ENCODE measurements at regions not wholly inside any gene's neighbourhood (a gene's known extent, or its start where the extent isn't known, plus 50 kb on each side); places are given as distances from the start of the nearest gene placed in this dataset.

DNA sequence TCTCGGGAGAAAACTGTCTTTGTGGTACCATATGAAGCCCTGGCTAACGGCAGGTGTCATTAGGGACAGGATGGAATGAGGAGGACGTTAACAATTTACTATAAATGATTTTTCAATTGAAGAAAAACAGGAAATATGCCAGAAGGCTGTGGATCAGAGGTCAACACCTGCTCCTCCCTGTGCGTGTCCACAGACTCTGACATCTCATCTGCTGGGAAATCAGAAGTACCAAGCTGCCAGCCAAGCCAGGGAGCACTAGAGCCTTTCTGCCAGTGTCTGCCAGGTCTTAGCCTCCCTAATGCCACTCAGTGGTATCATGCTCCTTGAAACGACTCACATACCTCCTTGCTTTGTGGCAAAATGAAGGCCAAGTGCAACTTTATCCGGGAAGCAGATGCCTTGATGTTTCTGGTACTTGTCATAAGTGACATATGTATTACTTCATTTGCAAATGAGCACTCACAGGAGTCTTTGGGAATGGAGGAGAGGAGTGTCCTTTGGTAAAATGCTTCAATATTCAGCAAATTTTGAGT is 541.1 kb downstream of the SATB2 start:
- intact Hi-C loops (cut with DNase I) = no loop called here
- TF ChIP-seq POLR2A (IDR thresholded peaks at IDR 0.05) = no peak
- TF ChIP-seq, protein P1, sequence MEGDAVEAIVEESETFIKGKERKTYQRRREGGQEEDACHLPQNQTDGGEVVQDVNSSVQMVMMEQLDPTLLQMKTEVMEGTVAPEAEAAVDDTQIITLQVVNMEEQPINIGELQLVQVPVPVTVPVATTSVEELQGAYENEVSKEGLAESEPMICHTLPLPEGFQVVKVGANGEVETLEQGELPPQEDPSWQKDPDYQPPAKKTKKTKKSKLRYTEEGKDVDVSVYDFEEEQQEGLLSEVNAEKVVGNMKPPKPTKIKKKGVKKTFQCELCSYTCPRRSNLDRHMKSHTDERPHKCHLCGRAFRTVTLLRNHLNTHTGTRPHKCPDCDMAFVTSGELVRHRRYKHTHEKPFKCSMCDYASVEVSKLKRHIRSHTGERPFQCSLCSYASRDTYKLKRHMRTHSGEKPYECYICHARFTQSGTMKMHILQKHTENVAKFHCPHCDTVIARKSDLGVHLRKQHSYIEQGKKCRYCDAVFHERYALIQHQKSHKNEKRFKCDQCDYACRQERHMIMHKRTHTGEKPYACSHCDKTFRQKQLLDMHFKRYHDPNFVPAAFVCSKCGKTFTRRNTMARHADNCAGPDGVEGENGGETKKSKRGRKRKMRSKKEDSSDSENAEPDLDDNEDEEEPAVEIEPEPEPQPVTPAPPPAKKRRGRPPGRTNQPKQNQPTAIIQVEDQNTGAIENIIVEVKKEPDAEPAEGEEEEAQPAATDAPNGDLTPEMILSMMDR (IDR thresholded peaks at IDR 0.05) = no peak
- no peak for DNase-seq
- Histone ChIP-seq H3K9me3 (no peaks in the 10 kb centered on the region), H3K27me3 (no peaks in the 10 kb centered on the region), H3K36me3 (no peaks in the 10 kb centered on the region), H3K4me1 (no peaks in the 10 kb centered on the region), H3K4me3 (no peak overlapping the region), H3K27ac (no peak overlapping the region)
- WGBS (ENCODE audit: insufficient coverage, low coverage, low lambda C conversion rate, missing lambda C conversion rate) = 25% methylated on average over 6 of the region's 6 CpGs
- no peak for ATAC-seq

DNA sequence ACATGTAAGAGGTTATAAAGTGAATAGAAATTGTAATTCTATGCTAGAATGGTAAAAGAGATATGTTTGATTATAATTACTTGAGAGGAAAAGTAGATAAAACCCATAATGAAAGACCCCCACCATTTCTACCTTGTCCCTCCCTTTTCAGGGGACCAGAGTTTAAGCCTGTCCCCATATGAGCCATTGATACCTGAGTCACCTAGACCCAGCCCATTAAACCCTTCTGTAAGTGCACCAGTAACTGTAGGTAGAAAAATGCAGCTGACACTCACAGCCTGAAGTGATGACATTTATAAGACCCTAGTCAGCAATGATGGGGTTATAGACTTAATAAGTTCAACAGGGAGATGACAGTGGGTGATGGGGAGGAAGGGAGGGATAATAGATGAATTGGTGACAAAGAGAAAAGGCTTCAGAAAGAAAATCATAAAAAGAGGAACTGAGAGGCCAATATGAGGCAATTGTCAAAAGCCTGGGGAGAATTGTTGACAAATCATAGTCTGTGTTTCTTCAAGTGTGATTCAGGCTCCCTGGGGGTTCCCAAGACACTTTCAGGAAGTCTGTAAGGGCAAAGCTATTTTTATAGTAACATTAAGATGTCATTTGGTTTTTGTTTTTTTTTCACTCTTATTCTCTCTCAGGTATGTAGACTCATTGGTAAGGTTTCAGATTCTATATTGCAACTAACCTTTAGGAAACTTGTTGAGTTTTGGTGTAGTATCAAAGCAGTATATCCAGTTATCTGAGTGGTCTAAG is 544.2 kb downstream of the SATB2 start:
- H3K27ac ChIP-seq = no peak overlapping the region
- no peaks in the 10 kb centered on the region for H3K9me3 ChIP-seq
- no peak overlapping the region for H3K4me3 ChIP-seq
- no peaks in the 10 kb centered on the region for H3K27me3 ChIP-seq
- H3K36me3 ChIP-seq = no peaks in the 10 kb centered on the region
- TF ChIP-seq, protein P1 (IDR thresholded peaks at IDR 0.05) = no peak
- TF ChIP-seq POLR2A (IDR thresholded peaks at IDR 0.05) = no peak
- no peak for ATAC-seq
- H3K4me1 ChIP-seq = no peaks in the 10 kb centered on the region
- intact Hi-C loops (cut with DNase I) = no loop called here
- DNase-seq = no peak

DNA sequence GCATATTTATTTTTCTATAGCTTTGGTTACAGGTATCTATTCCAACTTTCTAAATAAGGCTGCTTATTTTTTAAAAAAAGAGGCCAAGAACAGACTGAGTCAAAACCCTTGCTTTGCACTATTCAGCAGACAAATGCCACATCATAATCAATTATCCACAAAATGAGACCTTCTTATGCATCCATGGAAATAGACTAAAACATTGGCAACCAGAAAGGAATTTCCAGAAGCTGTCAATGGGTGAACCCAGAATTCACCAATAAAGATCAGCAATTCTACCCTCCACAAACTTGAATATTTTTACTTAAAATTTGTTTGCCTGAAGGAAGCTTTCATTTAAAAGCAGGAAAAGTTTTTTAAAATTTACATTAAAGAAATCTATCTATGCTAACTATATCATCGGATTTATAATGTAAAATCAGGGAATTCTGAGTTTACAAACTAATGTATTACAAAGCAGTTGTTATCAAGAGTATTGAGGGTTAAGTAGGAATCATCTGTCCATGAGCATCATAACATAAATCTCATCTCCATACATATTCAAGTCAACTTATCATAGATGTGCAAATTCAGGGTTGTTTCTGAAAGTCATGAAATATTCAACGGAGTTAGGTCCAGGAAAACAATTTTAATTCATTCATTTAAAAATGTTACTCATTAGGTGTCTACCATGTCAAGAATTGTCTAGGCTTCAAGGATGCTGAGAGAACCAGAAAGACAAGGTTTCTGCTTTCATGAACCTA is 548.0 kb downstream of the SATB2 start:
- WGBS (ENCODE audit: insufficient coverage, low coverage, low lambda C conversion rate, missing lambda C conversion rate) = 45% methylated on average over 2 of the region's 2 CpGs

DNA sequence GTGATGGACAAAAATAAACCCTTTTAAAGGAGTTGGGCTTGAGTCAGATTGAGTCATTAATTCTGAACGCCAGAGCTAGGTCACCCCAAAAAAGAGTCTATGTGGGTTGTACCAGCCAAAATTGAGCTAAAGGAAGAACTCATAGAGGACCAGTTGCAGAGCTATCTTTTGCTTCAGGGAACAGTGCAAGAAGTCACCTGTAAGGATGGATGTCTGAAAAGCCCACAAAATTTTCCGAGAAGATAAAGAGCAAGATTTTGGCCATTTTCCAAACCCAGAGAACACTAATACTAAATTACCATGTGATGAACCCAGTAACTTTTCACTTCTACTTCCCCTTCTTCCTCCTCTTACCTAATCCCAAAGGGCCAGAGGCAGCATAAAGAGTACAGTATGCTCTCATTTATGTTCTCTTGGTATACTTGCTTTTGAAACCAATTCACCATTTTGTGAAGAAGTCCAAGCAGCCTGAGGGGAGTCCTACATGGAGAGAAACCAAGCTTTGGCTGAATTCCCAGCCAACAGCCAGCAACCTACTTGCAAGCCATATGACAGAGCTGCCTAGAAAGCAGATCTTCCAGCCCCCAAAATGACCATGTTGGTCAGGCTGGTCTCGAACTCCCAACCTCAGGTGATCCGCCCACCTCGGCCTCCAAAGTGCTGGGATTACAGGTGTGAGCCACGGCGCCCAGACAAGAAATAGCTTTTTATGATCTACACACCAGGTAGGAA is 551.7 kb downstream of the SATB2 start:
- intact Hi-C loops (cut with DNase I) = no loop called here
- 41% methylated on average over 6 of the region's 7 CpGs for WGBS (ENCODE audit: insufficient coverage, low coverage, low lambda C conversion rate, missing lambda C conversion rate)
- H3K9me3 ChIP-seq = no peaks in the 10 kb centered on the region
- no peak for TF ChIP-seq POLR2A (IDR thresholded peaks at IDR 0.05)
- TF ChIP-seq, protein P1 (IDR thresholded peaks at IDR 0.05) = no peak
- H3K4me3 ChIP-seq = no peak overlapping the region
- no peak overlapping the region for H3K27ac ChIP-seq
- H3K4me1 ChIP-seq = no peaks in the 10 kb centered on the region
- no peak for DNase-seq
- ATAC-seq = no peak
- H3K36me3 ChIP-seq = no peaks in the 10 kb centered on the region
- no peaks in the 10 kb centered on the region for H3K27me3 ChIP-seq

More for the DNA sequence above, 548.0 kb downstream of the SATB2 start:
- Histone ChIP-seq H3K27me3 (no peaks in the 10 kb centered on the region), H3K9me3 (no peaks in the 10 kb centered on the region), H3K36me3 (no peaks in the 10 kb centered on the region), H3K4me1 (no peaks in the 10 kb centered on the region), H3K27ac (no peak overlapping the region), H3K4me3 (no peak overlapping the region)
- TF ChIP-seq, protein P1 (IDR thresholded peaks at IDR 0.05) = no peak
- no peak for TF ChIP-seq POLR2A (IDR thresholded peaks at IDR 0.05)
- DNase-seq (no peak), ATAC-seq (no peak)
- intact Hi-C loops (cut with DNase I) = no loop called here
